Testis (tissue), 2 donors: ENCODE measurements at regions not wholly inside any gene's neighbourhood (a gene's known extent, or its start where the extent isn't known, plus 50 kb on each side); places are given as distances from the start of the nearest gene placed in this dataset.

ENCODE experiments used
- POLR2A ChIP-seq: fragments of 450-650 bp; IDR thresholded peaks from one replicate; pipeline ENCODE4 v1.6.1; 2017; ENCODE audit warnings: antibody characterized with exemption, mild to moderate bottlenecking, moderate library complexity
- TF ChIP-seq, protein P1 (sequence below), 3 experiments: fragments of 450-650 bp in 2 of 3; fragments of 200-600 bp in 1 of 3; sonication (generic) in 1 of 3; IDR thresholded peaks; one replicate each; pipeline ENCODE4 v1.5.1; 2016 to 2019; ENCODE audit warnings: antibody characterized with exemption in 3 of 3, mild to moderate bottlenecking in 2 of 3, moderate library complexity in 1 of 3

DNA sequence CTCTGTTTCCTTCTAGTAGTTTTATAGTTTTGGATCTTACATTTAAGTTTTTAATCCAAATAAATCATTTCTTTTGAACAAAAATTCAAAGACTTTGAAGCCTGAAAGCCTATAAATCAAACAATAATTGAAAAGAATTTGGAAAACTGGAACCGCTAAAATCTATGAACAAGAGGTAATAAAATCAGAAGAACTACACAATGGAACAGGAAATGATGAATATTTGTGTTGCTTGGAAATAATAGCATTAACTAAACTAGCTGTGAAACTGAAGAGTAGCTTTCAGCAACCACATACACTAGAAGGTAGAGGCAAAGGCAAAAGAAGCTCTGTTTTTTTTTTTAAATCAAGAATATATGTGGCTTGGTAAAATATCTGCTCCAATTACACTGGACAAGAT is 147.9 kb upstream of the ABI3BP start:
- TF ChIP-seq, protein P1, sequence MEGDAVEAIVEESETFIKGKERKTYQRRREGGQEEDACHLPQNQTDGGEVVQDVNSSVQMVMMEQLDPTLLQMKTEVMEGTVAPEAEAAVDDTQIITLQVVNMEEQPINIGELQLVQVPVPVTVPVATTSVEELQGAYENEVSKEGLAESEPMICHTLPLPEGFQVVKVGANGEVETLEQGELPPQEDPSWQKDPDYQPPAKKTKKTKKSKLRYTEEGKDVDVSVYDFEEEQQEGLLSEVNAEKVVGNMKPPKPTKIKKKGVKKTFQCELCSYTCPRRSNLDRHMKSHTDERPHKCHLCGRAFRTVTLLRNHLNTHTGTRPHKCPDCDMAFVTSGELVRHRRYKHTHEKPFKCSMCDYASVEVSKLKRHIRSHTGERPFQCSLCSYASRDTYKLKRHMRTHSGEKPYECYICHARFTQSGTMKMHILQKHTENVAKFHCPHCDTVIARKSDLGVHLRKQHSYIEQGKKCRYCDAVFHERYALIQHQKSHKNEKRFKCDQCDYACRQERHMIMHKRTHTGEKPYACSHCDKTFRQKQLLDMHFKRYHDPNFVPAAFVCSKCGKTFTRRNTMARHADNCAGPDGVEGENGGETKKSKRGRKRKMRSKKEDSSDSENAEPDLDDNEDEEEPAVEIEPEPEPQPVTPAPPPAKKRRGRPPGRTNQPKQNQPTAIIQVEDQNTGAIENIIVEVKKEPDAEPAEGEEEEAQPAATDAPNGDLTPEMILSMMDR (IDR thresholded peaks at IDR 0.05), result no peak
- no peak for TF ChIP-seq POLR2A
